RWPE2 (cell line): ENCODE measurements at regions not wholly inside any gene's neighbourhood (a gene's known extent, or its start where the extent isn't known, plus 50 kb on each side); places are given as distances from the start of the nearest gene placed in this dataset.

Experiments
- ATAC-seq: fragments of 200-7000 bp; cut with Tn5 transposase; 3 replicates; pipeline ENCODE4 v1.9.1; 2021; ENCODE audit warnings: low read depth
- DNase-seq: peaks from one replicate; pipeline ENCODE4 v3.0.0-alpha.2; 2020; ENCODE audit warnings: low spot score
- H3K27ac ChIP-seq: fragments of 450-650 bp; 2 replicates; pipeline ENCODE4 v1.5.1; 2017; ENCODE audit warnings: mild to moderate bottlenecking; ENCODE audit not compliant: poor library complexity, severe bottlenecking
- H3K27me3 ChIP-seq: fragments of 250-450 bp; sonication (Bioruptor Pico); 2 replicates; pipeline ENCODE4 v1.5.1; 2021; ENCODE audit warnings: mild to moderate bottlenecking, moderate library complexity; ENCODE audit not compliant: insufficient read depth, poor library complexity, severe bottlenecking
- H3K36me3 ChIP-seq: fragments of 250-450 bp; sonication (Bioruptor Pico); 2 replicates; pipeline ENCODE4 v1.5.1; 2020; ENCODE audit warnings: low read depth, mild to moderate bottlenecking, moderate library complexity
- H3K4me1 ChIP-seq: fragments of 250-450 bp; sonication (Bioruptor Pico); 2 replicates; pipeline ENCODE4 v1.5.1; 2021; ENCODE audit warnings: mild to moderate bottlenecking, moderate library complexity; ENCODE audit not compliant: insufficient read depth, poor library complexity, severe bottlenecking
- H3K4me3 ChIP-seq: fragments of 250-450 bp; sonication (Bioruptor Pico); 2 replicates; pipeline ENCODE4 v1.5.1; 2021; ENCODE audit warnings: mild to moderate bottlenecking, moderate library complexity; ENCODE audit not compliant: severe bottlenecking
- H3K9me3 ChIP-seq: fragments of 250-450 bp; sonication (Bioruptor Pico); 2 replicates; pipeline ENCODE4 v1.5.1; 2021; ENCODE audit warnings: mild to moderate bottlenecking, moderate library complexity; ENCODE audit not compliant: severe bottlenecking
- CTCF ChIP-seq: fragments of 450-650 bp; IDR thresholded peaks from one replicate; pipeline ENCODE4 v1.5.1; 2017; ENCODE audit warnings: mild to moderate bottlenecking, moderate library complexity; ENCODE audit not compliant: poor library complexity, severe bottlenecking

- no peak overlapping the region for H3K27ac ChIP-seq
Measured at GRCh38 chr20:40926928-40927327, 101.7 kb upstream of the TOP1 start.

DNA sequence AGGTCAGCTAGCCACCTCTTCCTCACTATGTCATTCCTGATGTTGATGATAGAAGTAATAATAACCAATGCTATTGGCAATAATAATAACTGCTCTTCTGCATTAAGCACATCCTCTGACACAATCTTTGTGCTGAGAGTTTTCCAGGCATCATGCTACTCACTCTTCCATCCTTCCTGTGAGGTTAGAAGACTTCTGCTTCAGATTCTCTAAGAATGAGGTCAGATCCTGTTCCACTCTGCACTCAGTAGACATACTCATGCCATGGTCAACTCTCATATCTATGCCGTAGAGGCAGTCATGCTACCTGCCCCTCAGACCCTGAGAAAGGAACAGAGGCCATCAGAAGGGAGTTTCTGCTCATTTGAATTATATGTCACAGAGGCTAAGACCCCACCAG lies 98.1 kb upstream of the TOP1 start:
- Histone ChIP-seq H3K4me1 (no peaks in the 10 kb centered on the region), H3K27ac (no peak overlapping the region), H3K4me3 (no peak overlapping the region), H3K36me3 (no peaks in the 10 kb centered on the region), H3K9me3 (no peaks in the 10 kb centered on the region), H3K27me3 (no peaks in the 10 kb centered on the region)
- ATAC-seq (0 out of 3 replicates have a peak, but pooled peaks have one; percentile 21), DNase-seq (no peak)
- TF ChIP-seq CTCF = no peak

More at GRCh38 chr20:40926928-40927327, 101.7 kb upstream of the TOP1 start:
- no peaks in the 10 kb centered on the region for H3K9me3 ChIP-seq
- DNase-seq (no peak), ATAC-seq (no peak)
- no peak overlapping the region for H3K4me3 ChIP-seq
- peaks cover 8% of the 10 kb centered on the region for H3K27me3 ChIP-seq
- H3K4me1 ChIP-seq = no peaks in the 10 kb centered on the region
- no peaks in the 10 kb centered on the region for H3K36me3 ChIP-seq
- no peak for TF ChIP-seq CTCF

- H3K4me1 ChIP-seq = no peaks in the 10 kb centered on the region
- no peaks in the 10 kb centered on the region for H3K27me3 ChIP-seq
- H3K4me3 ChIP-seq = no peak overlapping the region
- no peak overlapping the region for H3K27ac ChIP-seq
- no peaks in the 10 kb centered on the region for H3K9me3 ChIP-seq
- TF ChIP-seq CTCF = no peak
- no peak for DNase-seq
- ATAC-seq = no peak
- H3K36me3 ChIP-seq = no peaks in the 10 kb centered on the region
Measured at GRCh38 chr20:40931410-40932044, 97.1 kb upstream of the TOP1 start.

- Histone ChIP-seq H3K9me3 (no peaks in the 10 kb centered on the region), H3K27me3 (no peaks in the 10 kb centered on the region), H3K36me3 (no peaks in the 10 kb centered on the region), H3K4me3 (no peak overlapping the region), H3K4me1 (no peaks in the 10 kb centered on the region), H3K27ac (no peak overlapping the region)
- no peak for DNase-seq
- no peak for TF ChIP-seq CTCF
- no peak for ATAC-seq
Measured at GRCh38 chr20:40932436-40932835, 96.2 kb upstream of the TOP1 start.

DNA sequence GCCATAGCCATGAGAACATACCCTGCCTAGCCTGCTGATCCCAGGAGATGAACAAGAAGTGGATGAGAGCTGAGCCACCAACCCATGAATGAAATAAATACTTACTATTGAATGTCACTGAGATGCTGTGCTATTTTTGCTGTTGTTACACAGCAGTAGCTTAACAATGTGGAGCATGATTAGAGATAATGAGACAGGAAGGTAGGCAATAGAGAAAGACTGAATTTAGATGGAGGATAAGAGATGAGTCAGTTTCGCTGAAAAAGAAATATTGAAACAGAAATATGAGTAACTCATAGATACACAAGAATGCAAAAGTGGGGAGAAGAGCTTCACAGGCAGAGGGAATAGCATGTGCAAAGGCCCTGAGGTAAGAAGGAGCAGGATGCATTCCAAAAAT lies 94.9 kb upstream of the TOP1 start:
- TF ChIP-seq CTCF = no peak
- Histone ChIP-seq H3K9me3 (no peaks in the 10 kb centered on the region), H3K4me1 (no peaks in the 10 kb centered on the region), H3K27ac (no peak overlapping the region), H3K27me3 (no peaks in the 10 kb centered on the region), H3K4me3 (no peak overlapping the region), H3K36me3 (no peaks in the 10 kb centered on the region)
- no peak for DNase-seq
- ATAC-seq = no peak
